ENCODE measurements at regions not wholly inside any gene's neighbourhood (a gene's known extent, or its start where the extent isn't known, plus 50 kb on each side); places are given as distances from the start of the nearest gene placed in this dataset.

GRCh38 chr17:73724341-73724740, 80.1 kb upstream of the SDK2 start:
- DNase-seq = no peak

DNA sequence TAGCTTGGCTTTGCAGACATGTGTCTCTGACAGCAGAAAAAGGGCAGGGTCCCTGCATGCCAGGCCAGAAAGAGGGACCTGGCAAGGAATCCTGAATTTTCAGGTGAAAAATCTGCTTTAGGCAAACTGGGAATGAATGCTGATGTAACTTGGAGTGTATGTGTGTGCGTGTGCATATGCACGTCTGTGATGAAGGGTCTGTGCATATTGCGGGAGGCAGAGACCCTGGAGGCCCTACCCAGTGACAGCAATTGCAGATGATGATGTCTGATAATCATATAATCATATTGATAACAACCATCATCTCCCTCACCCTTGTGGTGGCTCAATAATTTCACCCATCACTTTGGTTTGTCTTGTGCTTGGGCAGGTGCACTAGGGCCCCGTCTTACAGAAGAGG, 80.7 kb upstream of the SDK2 start:
- no peak for DNase-seq

DNA sequence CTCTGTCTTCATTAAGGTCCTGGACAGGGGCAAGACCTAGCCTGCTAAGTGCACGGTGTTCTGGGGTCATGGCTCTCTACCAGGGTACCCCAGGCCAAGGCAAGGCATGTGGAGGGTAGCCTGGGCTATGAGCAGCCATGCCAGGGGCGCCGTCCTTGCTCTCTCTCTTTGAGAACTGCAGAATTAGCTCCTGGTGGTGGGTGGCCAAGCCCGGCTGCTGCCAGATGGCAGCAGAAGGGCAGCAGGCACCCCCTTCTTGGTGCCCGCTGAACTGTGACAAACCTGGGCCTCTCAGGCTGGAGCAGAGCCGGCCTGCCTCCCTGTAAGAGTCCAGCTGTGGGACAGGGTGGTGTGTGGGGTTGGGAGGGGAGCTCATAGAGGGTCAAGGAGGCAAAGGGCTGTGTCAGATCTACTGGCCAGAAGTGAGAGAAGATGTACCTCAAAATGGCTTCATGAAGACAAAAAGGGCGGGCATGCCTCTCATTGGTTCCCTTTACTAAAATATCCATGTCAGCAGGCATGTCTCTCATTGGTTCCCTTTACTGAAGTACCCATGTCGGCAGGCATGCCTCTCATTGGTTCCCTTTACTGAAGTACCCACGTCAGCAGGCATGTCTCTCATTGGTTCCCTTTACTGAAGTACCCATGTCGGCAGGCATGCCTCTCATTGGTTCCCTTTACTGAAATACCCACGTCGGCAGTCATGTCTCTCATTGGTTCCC, 81.7 kb upstream of the SDK2 start:
- DNase-seq = no peak

- no peak for DNase-seq
Observed at GRCh38 chr17:73727941-73728340, 83.7 kb upstream of the SDK2 start.

DNA sequence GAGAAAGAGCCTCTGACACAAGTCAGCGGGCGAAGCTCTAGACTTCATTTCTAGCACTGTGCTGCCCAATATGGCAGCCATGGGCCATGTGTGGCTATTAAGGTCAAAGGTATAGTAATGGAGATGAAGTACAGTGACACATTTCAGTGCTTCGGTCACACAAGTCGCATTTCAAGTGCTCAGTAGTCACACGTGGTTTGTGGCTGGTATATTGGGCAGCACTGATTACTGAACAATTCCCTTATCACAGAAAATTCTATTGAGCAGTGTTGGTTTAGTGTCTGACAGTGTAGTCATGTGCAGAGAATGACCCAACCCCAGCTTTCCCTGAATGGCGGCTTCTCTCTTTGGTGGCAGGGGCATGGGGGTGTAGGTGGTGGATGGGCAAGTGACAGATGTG, 84.9 kb upstream of the SDK2 start:
- no peak for DNase-seq

DNA sequence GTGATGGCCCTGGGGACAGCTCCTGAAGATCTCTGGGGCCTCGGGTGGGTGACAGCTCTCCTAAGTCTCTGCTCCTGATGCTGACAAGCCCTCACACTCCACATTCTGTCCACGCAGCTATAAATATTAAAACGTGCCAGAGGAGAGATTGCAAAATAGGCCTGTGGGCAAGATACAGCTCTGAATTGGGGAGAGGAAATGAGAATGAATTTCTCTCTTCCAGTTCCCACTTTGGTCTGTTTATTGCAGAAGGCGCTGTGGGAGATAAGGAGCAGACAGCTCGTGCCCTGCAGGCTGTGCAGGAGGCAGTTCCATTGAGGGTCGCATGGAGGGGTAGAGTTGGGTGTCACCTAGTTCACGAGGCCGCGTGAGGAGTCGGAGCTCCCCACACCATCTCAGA, 87.5 kb upstream of the SDK2 start:
- no peak for DNase-seq

- no peak for DNase-seq
Observed at GRCh38 chr17:73733517-73733916, 89.3 kb upstream of the SDK2 start.

DNA sequence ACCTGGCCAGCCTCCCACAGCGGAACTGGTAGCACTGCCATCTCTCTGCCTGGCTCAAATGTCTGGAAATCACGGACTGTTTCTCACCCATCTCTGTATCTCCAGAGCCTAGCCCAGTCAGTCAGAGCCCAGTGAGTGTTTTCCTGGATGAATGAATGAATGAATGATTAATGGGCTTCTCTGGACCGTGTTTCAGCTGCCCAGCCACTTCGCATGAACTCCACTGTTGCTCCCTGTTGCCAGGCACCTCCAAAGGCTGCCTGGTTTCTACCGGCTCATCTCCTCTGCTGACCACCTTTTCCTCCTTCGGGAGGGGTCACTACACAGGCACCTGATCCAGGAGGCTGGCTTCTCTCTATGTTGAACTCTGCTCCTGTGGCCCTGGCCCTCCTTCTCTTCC, 91.0 kb upstream of the SDK2 start:
- no peak for DNase-seq

GRCh38 chr17:73738751-73739575, 94.7 kb upstream of the SDK2 start:
- DNase-seq = no peak

DNA sequence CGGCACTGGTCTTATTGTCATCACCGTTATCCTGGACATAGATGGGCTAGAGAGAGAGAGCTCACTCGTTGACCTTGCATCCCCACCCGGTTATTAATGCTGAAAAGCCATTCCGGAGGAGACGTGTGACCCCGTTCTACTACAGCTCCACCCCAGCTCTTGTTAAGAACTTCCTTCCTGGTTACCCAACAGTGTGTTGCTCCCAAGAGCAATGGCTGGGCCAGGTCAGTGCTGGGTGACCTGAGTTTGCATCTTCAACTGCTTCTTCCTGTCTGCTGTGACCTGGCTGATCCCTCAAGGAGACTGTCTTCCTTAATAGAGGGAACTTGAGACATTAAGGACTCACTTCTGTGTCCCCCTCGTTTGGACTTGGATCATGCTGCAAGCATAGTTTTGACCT, 96.1 kb upstream of the SDK2 start:
- DNase-seq = no peak

DNA sequence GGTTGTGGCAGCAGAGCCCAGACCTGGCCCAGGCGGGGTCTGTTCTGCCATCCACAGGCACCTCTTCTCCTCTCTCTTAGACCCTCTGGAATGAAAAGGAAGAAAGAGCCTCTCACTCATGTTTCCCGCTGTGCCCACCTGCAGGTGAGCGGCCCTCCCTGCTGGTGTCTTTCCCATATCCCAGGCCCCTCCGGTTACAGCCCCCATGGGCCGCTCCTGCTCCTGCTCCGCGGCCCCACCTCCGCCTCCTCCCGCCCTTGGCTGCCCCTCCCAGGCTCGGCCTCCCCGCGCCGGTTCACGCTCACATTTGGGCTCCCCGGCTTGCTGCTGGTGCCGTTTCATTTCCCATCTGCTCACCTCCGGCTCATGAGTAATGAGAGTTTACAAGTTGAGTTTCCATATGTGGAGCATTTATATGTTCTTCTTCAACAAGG, 98.7 kb upstream of the SDK2 start:
- DNase-seq = no peak

GRCh38 chr17:73743518-73744201, 99.4 kb upstream of the SDK2 start:
- DNase-seq = no peak

DNA sequence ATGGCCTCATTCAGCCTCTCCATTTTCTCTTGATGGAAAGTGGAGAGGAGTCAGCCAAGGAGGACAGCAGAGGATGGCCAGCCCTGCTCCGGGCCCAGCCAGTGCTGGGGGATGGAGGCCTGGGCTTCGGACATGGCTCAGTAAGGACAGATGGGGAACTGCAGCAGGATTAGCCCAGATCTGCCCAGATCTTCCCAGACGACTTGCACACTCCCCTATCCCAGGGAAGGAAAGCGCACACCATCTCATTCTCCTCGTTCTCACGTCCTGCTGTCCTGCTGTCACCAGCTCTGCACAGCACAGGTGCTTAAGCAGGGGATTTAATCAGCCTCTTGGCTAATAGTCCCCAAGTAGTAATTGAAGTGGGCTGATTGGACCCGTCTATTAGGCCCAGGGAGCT, 100.2 kb upstream of the SDK2 start:
- no peak for DNase-seq

DNA sequence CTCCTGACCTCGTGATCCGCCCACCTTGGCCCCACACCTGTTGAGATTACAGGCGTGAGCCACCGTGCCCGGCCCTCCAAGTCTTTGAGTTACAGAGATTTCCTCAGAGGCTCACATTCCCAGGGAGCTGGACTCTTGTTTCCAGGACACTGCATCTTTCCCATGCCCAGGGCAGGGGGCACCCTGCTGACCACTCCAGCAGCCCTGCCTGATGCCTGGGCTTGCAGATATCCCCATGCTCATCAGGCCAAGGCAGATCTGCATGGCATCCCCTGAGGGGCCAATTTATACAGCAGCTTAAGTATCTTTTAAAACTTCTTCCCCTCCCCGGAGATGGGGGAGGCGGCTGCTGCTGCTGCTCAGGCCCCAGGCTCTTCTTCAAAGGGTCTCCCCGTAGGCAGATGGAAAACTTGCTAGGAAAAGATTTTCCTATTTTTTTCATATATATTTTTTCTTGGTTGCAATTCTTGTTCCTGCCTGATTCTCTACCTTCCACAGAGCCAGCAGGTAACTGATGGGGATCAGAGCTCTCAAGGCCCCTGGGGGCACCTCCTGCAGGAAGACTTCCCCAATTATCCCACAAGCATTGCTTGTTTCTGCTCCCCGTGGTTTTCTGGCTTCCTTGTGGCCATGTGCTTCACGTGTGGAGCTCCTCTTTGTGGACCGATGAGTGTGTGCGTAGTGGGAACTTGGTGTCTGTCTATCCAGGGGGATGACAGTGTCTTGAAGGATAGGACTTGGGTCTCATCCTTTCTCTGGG, 102.2 kb upstream of the SDK2 start:
- DNase-seq = no peak

DNA sequence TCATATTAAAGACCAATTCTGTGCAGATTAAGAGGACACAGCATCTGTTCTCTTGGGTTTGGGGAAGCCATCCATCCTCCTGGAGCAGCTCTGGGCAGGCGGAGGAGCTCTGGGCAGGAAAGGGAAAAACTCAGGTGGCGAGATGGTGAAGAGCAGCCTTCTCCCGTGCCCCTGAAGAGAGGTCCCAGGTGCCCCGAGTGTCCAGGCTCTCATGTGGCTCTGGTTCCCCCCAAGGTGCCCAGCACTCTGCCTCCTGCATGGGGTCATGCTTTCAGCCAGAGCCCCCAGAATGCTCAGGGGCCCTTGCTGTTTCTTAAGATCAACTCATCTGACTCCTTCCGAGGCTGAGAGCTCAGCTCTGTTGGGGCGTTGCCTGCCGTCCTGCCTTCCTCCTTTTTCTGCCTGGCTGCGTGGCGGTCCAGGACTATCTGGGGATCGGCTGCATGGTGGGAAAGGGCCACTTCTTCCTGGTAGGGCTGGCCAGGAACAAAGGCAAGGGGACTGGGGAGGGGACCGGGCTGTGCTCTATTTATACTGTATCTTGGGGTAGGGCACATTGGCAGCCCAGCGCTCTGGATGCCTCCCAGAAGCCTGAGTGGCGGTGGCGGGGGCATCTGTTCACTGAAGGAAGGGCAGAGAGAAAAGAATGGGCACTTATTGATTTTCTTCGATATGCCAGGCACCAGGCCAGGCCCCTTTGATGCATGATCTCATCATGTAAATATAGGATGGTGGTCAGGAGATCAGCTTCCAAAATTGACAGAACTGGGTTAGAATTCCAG, 103.2 kb upstream of the SDK2 start:
- DNase-seq = peak; percentile 97

DNA sequence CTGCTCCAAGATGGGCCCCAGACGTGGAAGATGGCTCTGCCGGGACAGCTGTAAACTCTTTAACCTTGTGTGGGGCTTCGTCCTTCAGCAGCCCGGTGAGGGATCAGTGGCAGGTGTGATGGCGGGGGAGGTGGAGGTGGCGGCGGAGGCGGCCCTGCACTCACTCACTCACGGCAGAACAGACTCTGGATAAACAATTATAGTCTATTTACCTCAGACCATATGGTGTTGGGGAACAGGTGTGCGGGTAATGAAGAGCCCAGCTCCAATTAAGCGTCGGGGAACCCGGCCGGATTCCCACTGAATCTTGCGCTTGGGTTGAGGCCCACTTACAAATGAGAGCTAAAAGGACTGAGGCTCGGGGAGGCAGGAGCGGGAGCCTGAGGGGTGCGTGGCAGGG, 104.3 kb upstream of the SDK2 start:
- DNase-seq = peak; percentile 93

DNA sequence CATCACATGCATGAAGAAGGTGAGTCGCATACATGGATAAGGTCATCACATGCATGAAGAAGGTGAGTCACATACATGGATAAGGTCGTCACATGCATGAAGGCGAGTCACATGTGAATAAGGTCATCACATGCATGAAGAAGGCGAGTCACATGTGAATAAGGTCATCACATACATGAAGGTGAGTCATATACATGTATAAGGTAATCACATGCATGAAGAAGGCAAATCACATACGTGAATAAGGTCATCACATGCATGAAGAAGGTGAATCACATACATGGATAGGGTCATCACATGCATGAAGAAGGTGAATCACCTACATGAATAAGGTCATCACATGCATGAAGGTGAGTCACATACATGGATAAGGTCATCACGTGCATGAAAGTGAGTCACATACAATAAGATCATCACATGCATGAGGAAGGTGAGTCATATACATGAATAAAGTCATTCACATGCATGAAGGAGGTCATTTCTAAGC, 105.1 kb upstream of the SDK2 start:
- no peak for DNase-seq

- DNase-seq = no peak
Observed at GRCh38 chr17:73749928-73750605, 105.8 kb upstream of the SDK2 start.

- DNase-seq = peak; percentile 76
Observed at GRCh38 chr17:73750975-73751374, 106.7 kb upstream of the SDK2 start.

DNA sequence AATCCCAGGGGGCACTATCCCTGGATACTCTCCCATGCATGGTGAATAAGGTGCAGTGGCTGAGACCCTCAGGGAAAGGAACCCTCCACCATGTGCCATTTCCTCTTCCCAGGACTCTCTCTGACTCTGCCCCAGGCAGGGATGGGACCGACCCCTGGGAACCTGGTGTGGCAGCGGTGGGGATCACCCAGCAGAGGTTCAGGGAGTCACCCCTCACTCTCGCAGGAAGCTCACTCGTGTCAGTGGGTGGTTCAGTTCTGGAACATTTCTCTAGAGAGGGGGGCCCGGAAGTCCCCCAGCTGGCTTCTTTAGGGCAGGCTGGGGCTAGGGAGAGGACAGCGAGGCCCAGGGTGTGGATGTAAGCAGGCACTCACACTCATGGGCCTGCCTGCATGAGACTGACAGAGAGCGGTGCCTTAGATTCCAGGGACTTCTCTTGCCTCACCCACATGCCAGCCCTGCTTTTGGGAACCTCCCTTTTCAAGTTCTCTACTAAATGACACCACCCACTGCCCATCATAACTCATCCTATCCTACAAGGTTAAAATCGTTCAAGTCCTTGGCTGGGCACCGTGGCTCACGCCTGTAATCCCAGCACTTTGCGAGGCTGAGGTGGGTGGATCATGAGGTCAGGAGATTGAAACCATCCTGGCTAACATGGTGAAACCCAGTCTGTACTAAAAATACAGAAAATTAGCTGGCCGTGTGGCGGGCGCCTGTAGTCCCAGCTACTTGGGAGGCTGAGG, 109.7 kb upstream of the SDK2 start:
- no peak for DNase-seq

GRCh38 chr17:73754886-73755400, 110.7 kb upstream of the SDK2 start:
- DNase-seq = no peak
